ENCODE measurements at regions not wholly inside any gene's neighbourhood (a gene's known extent, or its start where the extent isn't known, plus 50 kb on each side); places are given as distances from the start of the nearest gene placed in this dataset.

GRCh38 chr14:23828001-23828400 is 125.6 kb upstream of the DHRS4 start:
- Histone ChIP-seq H3K36me3 (ENCODE audit: control insufficient read depth in 3 of 3, insufficient read depth in 3 of 3, low read length in 3 of 3) (no peaks in the 10 kb centered on the region), H3K9ac (ENCODE audit: low read depth in 1 of 3, low read length in 3 of 3) (no peak overlapping the region)

GRCh38 chr14:23828616-23829015 is 125.0 kb upstream of the DHRS4 start:
- H3K9me3 ChIP-seq (ENCODE audit: control insufficient read depth in 3 of 3, low read length in 3 of 3) = no peaks in the 10 kb centered on the region
- H3K27ac ChIP-seq (ENCODE audit: low read depth, low read length) = no peak overlapping the region
- no peaks in the 10 kb centered on the region for H3K36me3 ChIP-seq (ENCODE audit: control insufficient read depth in 3 of 3, insufficient read depth in 3 of 3, low read length in 3 of 3)

More at GRCh38 chr14:23828001-23828400, 125.6 kb upstream of the DHRS4 start:
- Histone ChIP-seq H3K4me1 (ENCODE audit: control insufficient read depth in 3 of 3, insufficient read depth in 3 of 3, low read length in 3 of 3) (no peaks in the 10 kb centered on the region), H3K27ac (ENCODE audit: low read depth, low read length) (no peak overlapping the region), H3K9me3 (ENCODE audit: control insufficient read depth in 3 of 3, low read length in 3 of 3) (no peaks in the 10 kb centered on the region), H3K27me3 (ENCODE audit: control insufficient read depth in 3 of 3, insufficient read depth in 3 of 3, low read length in 3 of 3) (no peaks in the 10 kb centered on the region), H3K4me3 (ENCODE audit: low read length in 3 of 3) (no peak overlapping the region)

GRCh38 chr14:23829736-23830471 is 123.7 kb upstream of the DHRS4 start:
- no peak overlapping the region for H3K27ac ChIP-seq (ENCODE audit: low read depth, low read length)
- no peaks in the 10 kb centered on the region for H3K4me1 ChIP-seq (ENCODE audit: control insufficient read depth in 3 of 3, insufficient read depth in 3 of 3, low read length in 3 of 3)
- H3K27me3 ChIP-seq (ENCODE audit: control insufficient read depth in 3 of 3, insufficient read depth in 3 of 3, low read length in 3 of 3) = no peaks in the 10 kb centered on the region
- no peaks in the 10 kb centered on the region for H3K36me3 ChIP-seq (ENCODE audit: control insufficient read depth in 3 of 3, insufficient read depth in 3 of 3, low read length in 3 of 3)
- no peak overlapping the region for H3K9ac ChIP-seq (ENCODE audit: low read depth in 1 of 3, low read length in 3 of 3)
- H3K4me3 ChIP-seq (ENCODE audit: low read length in 3 of 3) = no peak overlapping the region
- no peaks in the 10 kb centered on the region for H3K9me3 ChIP-seq (ENCODE audit: control insufficient read depth in 3 of 3, low read length in 3 of 3)

More at GRCh38 chr14:23828616-23829015, 125.0 kb upstream of the DHRS4 start:
- Histone ChIP-seq H3K27me3 (ENCODE audit: control insufficient read depth in 3 of 3, insufficient read depth in 3 of 3, low read length in 3 of 3) (no peaks in the 10 kb centered on the region), H3K9ac (ENCODE audit: low read depth in 1 of 3, low read length in 3 of 3) (no peak overlapping the region), H3K4me3 (ENCODE audit: low read length in 3 of 3) (no peak overlapping the region), H3K4me1 (ENCODE audit: control insufficient read depth in 3 of 3, insufficient read depth in 3 of 3, low read length in 3 of 3) (no peaks in the 10 kb centered on the region)

- no peaks in the 10 kb centered on the region for H3K9me3 ChIP-seq (ENCODE audit: control insufficient read depth in 3 of 3, low read length in 3 of 3)
- H3K4me1 ChIP-seq (ENCODE audit: control insufficient read depth in 3 of 3, insufficient read depth in 3 of 3, low read length in 3 of 3) = no peaks in the 10 kb centered on the region
- no peak overlapping the region for H3K27ac ChIP-seq (ENCODE audit: low read depth, low read length)
- no peak overlapping the region for H3K4me3 ChIP-seq (ENCODE audit: low read length in 3 of 3)
- H3K9ac ChIP-seq (ENCODE audit: low read depth in 1 of 3, low read length in 3 of 3) = no peak overlapping the region
- H3K27me3 ChIP-seq (ENCODE audit: control insufficient read depth in 3 of 3, insufficient read depth in 3 of 3, low read length in 3 of 3) = no peaks in the 10 kb centered on the region
- no peaks in the 10 kb centered on the region for H3K36me3 ChIP-seq (ENCODE audit: control insufficient read depth in 3 of 3, insufficient read depth in 3 of 3, low read length in 3 of 3)
Measured at GRCh38 chr14:23831596-23831995, 122.0 kb upstream of the DHRS4 start.

GRCh38 chr14:23861666-23862065 is 91.9 kb upstream of the DHRS4 start:
- H3K36me3 ChIP-seq (ENCODE audit: control insufficient read depth in 3 of 3, insufficient read depth in 3 of 3, low read length in 3 of 3) = no peaks in the 10 kb centered on the region
- H3K9ac ChIP-seq (ENCODE audit: low read depth in 1 of 3, low read length in 3 of 3) = no peak overlapping the region
- peaks cover 0 to 13% (median 4%) of the 10 kb centered on the region in 3 donors for H3K4me1 ChIP-seq (ENCODE audit: control insufficient read depth in 3 of 3, insufficient read depth in 3 of 3, low read length in 3 of 3)
- H3K27me3 ChIP-seq (ENCODE audit: control insufficient read depth in 3 of 3, insufficient read depth in 3 of 3, low read length in 3 of 3) = no peaks in the 10 kb centered on the region
- no peak overlapping the region for H3K27ac ChIP-seq (ENCODE audit: low read depth, low read length)
- H3K4me3 ChIP-seq (ENCODE audit: low read length in 3 of 3) = no peak overlapping the region
- H3K9me3 ChIP-seq (ENCODE audit: control insufficient read depth in 3 of 3, low read length in 3 of 3) = no peaks in the 10 kb centered on the region

GRCh38 chr14:23862513-23862912 is 91.1 kb upstream of the DHRS4 start:
- Histone ChIP-seq H3K9me3 (ENCODE audit: control insufficient read depth in 3 of 3, low read length in 3 of 3) (no peaks in the 10 kb centered on the region), H3K27me3 (ENCODE audit: control insufficient read depth in 3 of 3, insufficient read depth in 3 of 3, low read length in 3 of 3) (no peaks in the 10 kb centered on the region), H3K36me3 (ENCODE audit: control insufficient read depth in 3 of 3, insufficient read depth in 3 of 3, low read length in 3 of 3) (no peaks in the 10 kb centered on the region), H3K4me3 (ENCODE audit: low read length in 3 of 3) (no peak overlapping the region), H3K9ac (ENCODE audit: low read depth in 1 of 3, low read length in 3 of 3) (no peak overlapping the region), H3K27ac (ENCODE audit: low read depth, low read length) (no peak overlapping the region), H3K4me1 (ENCODE audit: control insufficient read depth in 3 of 3, insufficient read depth in 3 of 3, low read length in 3 of 3) (peaks cover 0 to 13% (median 4%) of the 10 kb centered on the region in 3 donors)

- no peaks in the 10 kb centered on the region for H3K36me3 ChIP-seq (ENCODE audit: control insufficient read depth in 3 of 3, insufficient read depth in 3 of 3, low read length in 3 of 3)
- peak overlapping the region; percentile 7 for H3K27ac ChIP-seq (ENCODE audit: low read depth, low read length)
- H3K27me3 ChIP-seq (ENCODE audit: control insufficient read depth in 3 of 3, insufficient read depth in 3 of 3, low read length in 3 of 3) = no peaks in the 10 kb centered on the region
- H3K9me3 ChIP-seq (ENCODE audit: control insufficient read depth in 3 of 3, low read length in 3 of 3) = no peaks in the 10 kb centered on the region
- peaks cover 0 to 13% (median 4%) of the 10 kb centered on the region in 3 donors for H3K4me1 ChIP-seq (ENCODE audit: control insufficient read depth in 3 of 3, insufficient read depth in 3 of 3, low read length in 3 of 3)
- no peak overlapping the region for H3K9ac ChIP-seq (ENCODE audit: low read depth in 1 of 3, low read length in 3 of 3)
- no peak overlapping the region for H3K4me3 ChIP-seq (ENCODE audit: low read length in 3 of 3)
Measured at GRCh38 chr14:23863836-23864235, 89.7 kb upstream of the DHRS4 start.

GRCh38 chr14:23864259-23864658 is 89.3 kb upstream of the DHRS4 start:
- H3K9ac ChIP-seq (ENCODE audit: low read depth in 1 of 3, low read length in 3 of 3) = no peak overlapping the region
- H3K27ac ChIP-seq (ENCODE audit: low read depth, low read length) = peak overlapping the region; percentile 7
- H3K27me3 ChIP-seq (ENCODE audit: control insufficient read depth in 3 of 3, insufficient read depth in 3 of 3, low read length in 3 of 3) = no peaks in the 10 kb centered on the region
- no peaks in the 10 kb centered on the region for H3K9me3 ChIP-seq (ENCODE audit: control insufficient read depth in 3 of 3, low read length in 3 of 3)
- no peak overlapping the region for H3K4me3 ChIP-seq (ENCODE audit: low read length in 3 of 3)
- peaks cover 0 to 13% (median 4%) of the 10 kb centered on the region in 3 donors for H3K4me1 ChIP-seq (ENCODE audit: control insufficient read depth in 3 of 3, insufficient read depth in 3 of 3, low read length in 3 of 3)
- H3K36me3 ChIP-seq (ENCODE audit: control insufficient read depth in 3 of 3, insufficient read depth in 3 of 3, low read length in 3 of 3) = no peaks in the 10 kb centered on the region

GRCh38 chr14:23864861-23865260 is 88.7 kb upstream of the DHRS4 start:
- Histone ChIP-seq H3K36me3 (ENCODE audit: control insufficient read depth in 3 of 3, insufficient read depth in 3 of 3, low read length in 3 of 3) (no peaks in the 10 kb centered on the region), H3K4me1 (ENCODE audit: control insufficient read depth in 3 of 3, insufficient read depth in 3 of 3, low read length in 3 of 3) (peaks cover 0 to 13% (median 4%) of the 10 kb centered on the region in 3 donors), H3K9ac (ENCODE audit: low read depth in 1 of 3, low read length in 3 of 3) (no peak overlapping the region), H3K9me3 (ENCODE audit: control insufficient read depth in 3 of 3, low read length in 3 of 3) (no peaks in the 10 kb centered on the region), H3K27me3 (ENCODE audit: control insufficient read depth in 3 of 3, insufficient read depth in 3 of 3, low read length in 3 of 3) (no peaks in the 10 kb centered on the region), H3K27ac (ENCODE audit: low read depth, low read length) (peak overlapping the region; percentile 41), H3K4me3 (ENCODE audit: low read length in 3 of 3) (no peak overlapping the region)

GRCh38 chr14:23865502-23865901 is 88.1 kb upstream of the DHRS4 start:
- peak overlapping the region; percentile 41 for H3K27ac ChIP-seq (ENCODE audit: low read depth, low read length)
- H3K9me3 ChIP-seq (ENCODE audit: control insufficient read depth in 3 of 3, low read length in 3 of 3) = no peaks in the 10 kb centered on the region
- no peak overlapping the region for H3K9ac ChIP-seq (ENCODE audit: low read depth in 1 of 3, low read length in 3 of 3)
- H3K4me1 ChIP-seq (ENCODE audit: control insufficient read depth in 3 of 3, insufficient read depth in 3 of 3, low read length in 3 of 3) = peaks cover 0 to 13% (median 4%) of the 10 kb centered on the region in 3 donors
- H3K27me3 ChIP-seq (ENCODE audit: control insufficient read depth in 3 of 3, insufficient read depth in 3 of 3, low read length in 3 of 3) = no peaks in the 10 kb centered on the region
- H3K4me3 ChIP-seq (ENCODE audit: low read length in 3 of 3) = no peak overlapping the region
- no peaks in the 10 kb centered on the region for H3K36me3 ChIP-seq (ENCODE audit: control insufficient read depth in 3 of 3, insufficient read depth in 3 of 3, low read length in 3 of 3)

All from skeletal muscle tissue (tissue), 3 donors.